Breast epithelium (tissue), 3 donors: ENCODE measurements at regions not wholly inside any gene's neighbourhood (a gene's known extent, or its start where the extent isn't known, plus 50 kb on each side); places are given as distances from the start of the nearest gene placed in this dataset.

Source experiments
- CTCF ChIP-seq, 3 donors: fragments of 450-650 bp; IDR thresholded peaks; one replicate each; pipeline ENCODE4 v1.5.1; 2016 to 2017; ENCODE audit warnings: antibody characterized with exemption in 3 of 3, mild to moderate bottlenecking in 3 of 3, moderate library complexity in 3 of 3
- POLR2A ChIP-seq: fragments of 450-650 bp; IDR thresholded peaks from one replicate; pipeline ENCODE4 v1.6.1; 2016; ENCODE audit warnings: antibody characterized with exemption, mild to moderate bottlenecking, moderate library complexity
- POLR2AphosphoS5 ChIP-seq, 3 donors: sonication (generic); formaldehyde crosslinking; IDR thresholded peaks; one replicate each; pipeline ENCODE4 v1.6.1; 2017; ENCODE audit warnings: antibody characterized with exemption in 3 of 3

- TF ChIP-seq CTCF (IDR thresholded peaks at IDR 0.05) (no peak), POLR2A (no peak), POLR2AphosphoS5 (IDR thresholded peaks at IDR 0.05) (no peak)
These were observed 1250.7 kb upstream of the SPRY2 start for GRCh38 chr13:81591528-81592220.
